ENCODE measurements at regions not wholly inside any gene's neighbourhood (a gene's known extent, or its start where the extent isn't known, plus 50 kb on each side); places are given as distances from the start of the nearest gene placed in this dataset.

DNA sequence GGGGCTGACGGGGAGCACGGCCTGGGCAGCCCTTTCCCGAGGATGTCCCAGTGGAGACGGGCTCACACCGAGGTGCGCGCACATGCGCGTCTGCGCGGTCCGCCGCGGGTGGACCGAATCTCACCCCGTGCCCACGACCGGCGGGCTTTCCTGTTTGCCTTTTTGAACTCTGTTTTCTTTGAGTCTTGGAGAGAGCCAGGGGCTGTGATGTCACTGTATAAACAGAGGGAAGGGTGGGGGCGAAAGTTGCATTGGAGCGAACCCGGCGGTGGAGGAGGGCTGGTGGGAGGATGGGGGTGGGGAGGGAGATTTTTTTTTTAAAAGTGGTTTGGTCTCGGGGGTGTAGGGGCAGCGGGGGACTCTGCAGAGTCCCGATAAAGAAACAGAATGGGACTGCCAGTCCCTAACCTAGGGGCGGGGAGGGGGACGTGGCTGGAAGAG is 141.2 kb upstream of the CTAGE1 start:
- H3K4me3 ChIP-seq (ENCODE audit: control insufficient read depth in 1 of 2, extremely low read depth in 1 of 2, low read length in 1 of 2): no peak overlapping the region
- no peaks in the 10 kb centered on the region for H3K36me3 ChIP-seq (ENCODE audit: control insufficient read depth in 2 of 2, extremely low read depth in 1 of 2, insufficient read depth in 1 of 2, low read length in 1 of 2)
- peaks cover 5 to 10% (median 7%) of the 10 kb centered on the region in 3 donors for H3K4me1 Mint-ChIP-seq
- no peaks in the 10 kb centered on the region for H3K9me3 Mint-ChIP-seq
- H3K27ac Mint-ChIP-seq: no peak overlapping the region
- peaks cover 14 to 18% of the 10 kb centered on the region in 2 experiments for H3K27me3 ChIP-seq (replicated peaks in 1 of 2; ENCODE audit: control insufficient read depth in 2 of 2, extremely low read depth in 1 of 2, insufficient read depth in 2 of 2, low read length in 1 of 2)
- H3K27me3 Mint-ChIP-seq: peaks cover 40 to 45% of the 10 kb centered on the region in 2 donors
- peaks cover 0 to 15% of the 10 kb centered on the region in 2 experiments for H3K4me1 ChIP-seq (ENCODE audit: control insufficient read depth in 1 of 2, extremely low read depth in 1 of 2, insufficient read depth in 2 of 2, low read length in 2 of 2)
- no peak for ATAC-seq (replicated peaks in 1 of 4)
- H3K27ac ChIP-seq (ENCODE audit: low read length): no peak overlapping the region
- ChIA-PET CTCF (interaction anchor here in 1 of 2 donors (0.7 kb wide), 1 partner anchor 321 kb away, joined by 5 read pairs; no protein-coding TSS in a partner anchor), POLR2A (no interaction called here)
- peak overlapping the region in 2 of 3 donors; percentile 4 to 35 for H3K4me3 Mint-ChIP-seq
- 9% methylated on average over 24 of the region's 28 CpGs for WGBS (ENCODE audit: insufficient coverage)
- H3K36me3 Mint-ChIP-seq: no peaks in the 10 kb centered on the region
- DNase-seq: no peak
- no peaks in the 10 kb centered on the region for H3K9me3 ChIP-seq

DNA sequence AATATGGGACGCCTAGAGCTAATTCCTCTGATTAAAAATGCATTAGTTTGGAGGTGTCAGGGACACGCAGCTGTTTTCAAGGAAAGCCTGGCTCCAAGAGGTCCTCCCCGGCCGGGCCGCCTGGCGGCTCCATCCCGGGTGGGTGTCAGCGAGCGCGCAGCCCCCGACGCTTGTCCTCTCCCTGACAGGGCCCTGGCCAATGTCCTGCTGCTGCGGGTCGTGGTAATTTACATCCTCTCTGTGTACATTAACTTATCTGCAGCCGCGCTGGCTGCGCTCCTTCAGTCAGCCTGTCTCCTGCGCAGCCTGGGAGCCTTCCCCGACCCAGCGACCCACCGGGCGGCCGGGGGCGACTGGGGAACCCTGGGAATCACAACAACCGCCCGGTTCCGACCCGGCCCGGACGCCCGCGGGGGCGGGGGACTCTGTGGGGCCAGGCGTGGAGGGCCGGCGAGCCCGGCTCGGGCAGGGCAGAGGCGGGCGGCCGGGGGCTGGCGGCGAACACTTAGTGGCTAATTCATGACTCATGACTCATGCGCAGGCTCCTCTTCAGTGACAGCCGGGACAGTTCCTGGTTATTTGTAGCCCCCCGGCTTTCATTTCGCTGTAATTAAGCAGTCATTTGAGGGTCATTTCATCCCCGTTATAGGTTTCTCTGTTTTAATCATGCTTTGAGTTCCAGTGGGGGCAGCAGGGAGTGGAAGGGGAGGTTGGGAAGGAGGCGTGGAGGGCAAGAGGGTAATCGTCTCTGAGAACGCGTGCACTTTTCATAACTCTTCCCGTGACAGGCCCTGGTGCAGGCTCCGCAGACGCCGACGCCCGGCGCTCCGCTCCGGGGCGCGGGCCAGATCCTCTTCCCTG is 141.9 kb upstream of the CTAGE1 start:
- no peak overlapping the region for H3K27ac ChIP-seq (ENCODE audit: low read length)
- Mint-ChIP-seq H3K27ac (no peak overlapping the region), H3K27me3 (peaks cover 42 to 46% of the 10 kb centered on the region in 2 donors), H3K9me3 (no peaks in the 10 kb centered on the region), H3K4me1 (peaks cover 5 to 10% (median 7%) of the 10 kb centered on the region in 3 donors), H3K36me3 (no peaks in the 10 kb centered on the region), H3K4me3 (peak overlapping the region; percentile 56 to 65 (median 59))
- WGBS (ENCODE audit: insufficient coverage): 3% methylated on average over 61 of the region's 63 CpGs
- ATAC-seq (replicated peaks in 1 of 4) (peak in 3 of 4 experiments; percentile 18 to 42 (median 33)), DNase-seq (peak in 6 of 35 experiments; percentile 0 to 26 (median 4))
- H3K9me3 ChIP-seq: no peaks in the 10 kb centered on the region
- POLR2A ChIA-PET: no interaction called here
- peak overlapping the region in 1 of 2 donors; percentile 24 for H3K4me3 ChIP-seq (ENCODE audit: control insufficient read depth in 1 of 2, extremely low read depth in 1 of 2, low read length in 1 of 2)
- no peaks in the 10 kb centered on the region for H3K36me3 ChIP-seq (ENCODE audit: control insufficient read depth in 2 of 2, extremely low read depth in 1 of 2, insufficient read depth in 1 of 2, low read length in 1 of 2)
- CTCF ChIA-PET: interaction anchor here (0.5 to 0.7 kb wide), 2 partner anchors 321 to 443 kb away, joined by 3 to 5 read pairs; no protein-coding TSS in a partner anchor
- H3K4me1 ChIP-seq (ENCODE audit: control insufficient read depth in 1 of 2, extremely low read depth in 1 of 2, insufficient read depth in 2 of 2, low read length in 2 of 2): peaks cover 0 to 15% of the 10 kb centered on the region in 2 experiments
- peaks cover 14 to 21% of the 10 kb centered on the region in 2 experiments for H3K27me3 ChIP-seq (replicated peaks in 1 of 2; ENCODE audit: control insufficient read depth in 2 of 2, extremely low read depth in 1 of 2, insufficient read depth in 2 of 2, low read length in 1 of 2)

DNA sequence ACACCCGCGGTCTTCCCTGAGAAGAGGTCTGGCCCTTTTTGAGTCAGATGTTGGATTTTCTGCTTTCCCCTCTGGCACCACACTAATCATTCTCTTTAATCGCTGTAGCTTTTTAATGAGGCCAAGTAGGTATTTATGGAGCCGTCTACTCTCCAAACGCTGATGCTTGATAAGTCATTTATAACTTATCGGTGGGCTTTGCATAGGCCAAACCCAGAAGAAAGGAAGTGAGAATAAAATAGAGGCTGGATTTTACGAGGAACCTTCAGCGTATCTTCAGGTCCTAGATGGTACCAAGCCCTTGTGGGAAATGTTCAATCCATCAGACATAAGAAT is 142.5 kb upstream of the CTAGE1 start:
- H3K36me3 ChIP-seq (ENCODE audit: control insufficient read depth in 2 of 2, extremely low read depth in 1 of 2, insufficient read depth in 1 of 2, low read length in 1 of 2): no peaks in the 10 kb centered on the region
- ATAC-seq (replicated peaks in 1 of 4): no peak
- peaks cover 0 to 15% of the 10 kb centered on the region in 2 experiments for H3K4me1 ChIP-seq (ENCODE audit: control insufficient read depth in 1 of 2, extremely low read depth in 1 of 2, insufficient read depth in 2 of 2, low read length in 2 of 2)
- H3K27ac Mint-ChIP-seq: no peak overlapping the region
- POLR2A ChIA-PET: no interaction called here
- H3K9me3 ChIP-seq: no peaks in the 10 kb centered on the region
- WGBS (ENCODE audit: insufficient coverage): 0% methylated on average over 1 of the region's 8 CpGs
- DNase-seq: no peak
- H3K4me3 Mint-ChIP-seq: peak overlapping the region; percentile 56 to 65 (median 59)
- H3K27me3 Mint-ChIP-seq: peaks cover 45 to 47% of the 10 kb centered on the region in 2 donors
- no peaks in the 10 kb centered on the region for H3K9me3 Mint-ChIP-seq
- CTCF ChIA-PET: interaction anchor here in 1 of 2 donors (0.7 kb wide), 1 partner anchor 645 kb away, joined by 3 read pairs; no protein-coding TSS in a partner anchor
- H3K4me1 Mint-ChIP-seq: peaks cover 5 to 10% (median 7%) of the 10 kb centered on the region in 3 donors
- peaks cover 14 to 24% of the 10 kb centered on the region in 2 experiments for H3K27me3 ChIP-seq (replicated peaks in 1 of 2; ENCODE audit: control insufficient read depth in 2 of 2, extremely low read depth in 1 of 2, insufficient read depth in 2 of 2, low read length in 1 of 2)
- no peak overlapping the region for H3K27ac ChIP-seq (ENCODE audit: low read length)
- peak overlapping the region in 1 of 2 donors; percentile 24 for H3K4me3 ChIP-seq (ENCODE audit: control insufficient read depth in 1 of 2, extremely low read depth in 1 of 2, low read length in 1 of 2)
- H3K36me3 Mint-ChIP-seq: no peaks in the 10 kb centered on the region

DNA sequence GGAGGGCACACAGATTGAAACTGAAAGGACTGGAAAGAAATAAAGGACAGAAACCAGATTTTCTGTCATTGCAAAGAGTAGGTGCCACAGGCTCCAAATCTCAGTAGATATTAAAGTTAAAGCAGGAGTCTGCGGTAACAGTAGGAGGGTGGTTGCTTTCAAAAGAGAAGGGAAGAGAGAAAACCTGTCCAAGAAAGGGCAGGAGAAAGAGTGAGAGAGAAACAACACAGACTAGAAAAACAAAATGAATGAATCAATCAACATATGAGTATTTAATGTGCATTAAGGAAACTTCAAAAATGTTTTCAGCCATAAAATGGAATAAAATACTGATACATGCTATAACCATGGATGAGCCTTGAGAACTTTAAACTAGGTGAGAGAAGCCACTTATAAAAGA is 143.1 kb upstream of the CTAGE1 start:
- no peaks in the 10 kb centered on the region for H3K9me3 Mint-ChIP-seq

DNA sequence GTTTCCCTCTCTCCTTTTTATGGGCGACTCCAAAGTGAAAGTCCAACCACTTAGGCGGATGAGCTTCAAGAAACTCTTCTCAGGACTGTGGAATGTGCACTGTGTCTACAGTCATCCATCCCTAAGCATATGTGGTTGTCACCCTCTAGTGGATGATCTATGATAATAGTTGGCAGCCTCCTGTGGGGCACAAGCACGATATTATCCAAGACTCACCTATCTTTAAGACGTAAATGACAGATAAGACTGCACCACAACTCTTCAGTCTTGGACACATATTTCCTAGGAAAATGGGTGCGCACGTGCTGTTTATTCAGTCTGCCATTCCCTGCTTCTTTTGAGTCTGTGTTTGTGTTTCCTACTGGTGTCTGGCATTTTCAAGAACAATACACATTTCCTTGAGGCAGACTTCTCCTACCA is 145.5 kb upstream of the CTAGE1 start:
- H3K4me3 Mint-ChIP-seq: no peak overlapping the region
- no peaks in the 10 kb centered on the region for H3K36me3 Mint-ChIP-seq
- ChIA-PET CTCF (interaction anchor here in 1 of 2 donors (1.0 kb wide), 1 partner anchor 393 kb away, joined by 3 read pairs; no protein-coding TSS in a partner anchor), POLR2A (no interaction called here)
- no peaks in the 10 kb centered on the region for H3K9me3 Mint-ChIP-seq
- H3K9me3 ChIP-seq: no peaks in the 10 kb centered on the region
- 15% methylated on average over 2 of the region's 6 CpGs for WGBS (ENCODE audit: insufficient coverage)
- H3K36me3 ChIP-seq (ENCODE audit: control insufficient read depth in 2 of 2, extremely low read depth in 1 of 2, insufficient read depth in 1 of 2, low read length in 1 of 2): no peaks in the 10 kb centered on the region
- H3K27ac Mint-ChIP-seq: no peak overlapping the region
- peaks cover 5 to 10% (median 7%) of the 10 kb centered on the region in 3 donors for H3K4me1 Mint-ChIP-seq
- no peak overlapping the region for H3K4me3 ChIP-seq (ENCODE audit: control insufficient read depth in 1 of 2, extremely low read depth in 1 of 2, low read length in 1 of 2)
- H3K27me3 Mint-ChIP-seq: peaks cover 34 to 41% of the 10 kb centered on the region in 2 donors
- DNase-seq (peak in 2 of 35 experiments; percentile 7 to 65), ATAC-seq (replicated peaks in 1 of 4) (peak; percentile 46 to 68 (median 54))
- peaks cover 17 to 18% of the 10 kb centered on the region in 2 experiments for H3K27me3 ChIP-seq (replicated peaks in 1 of 2; ENCODE audit: control insufficient read depth in 2 of 2, extremely low read depth in 1 of 2, insufficient read depth in 2 of 2, low read length in 1 of 2)
- no peak overlapping the region for H3K27ac ChIP-seq (ENCODE audit: low read length)
- peaks cover 0 to 15% of the 10 kb centered on the region in 2 experiments for H3K4me1 ChIP-seq (ENCODE audit: control insufficient read depth in 1 of 2, extremely low read depth in 1 of 2, insufficient read depth in 2 of 2, low read length in 2 of 2)

More for the DNA sequence above, 143.1 kb upstream of the CTAGE1 start:
- Histone ChIP-seq H3K36me3 (ENCODE audit: control insufficient read depth in 2 of 2, extremely low read depth in 1 of 2, insufficient read depth in 1 of 2, low read length in 1 of 2) (no peaks in the 10 kb centered on the region), H3K9me3 (no peaks in the 10 kb centered on the region), H3K4me3 (ENCODE audit: control insufficient read depth in 1 of 2, extremely low read depth in 1 of 2, low read length in 1 of 2) (no peak overlapping the region), H3K4me1 (ENCODE audit: control insufficient read depth in 1 of 2, extremely low read depth in 1 of 2, insufficient read depth in 2 of 2, low read length in 2 of 2) (peaks cover 0 to 15% of the 10 kb centered on the region in 2 experiments), H3K27ac (ENCODE audit: low read length) (no peak overlapping the region), H3K27me3 (replicated peaks in 1 of 2; ENCODE audit: control insufficient read depth in 2 of 2, extremely low read depth in 1 of 2, insufficient read depth in 2 of 2, low read length in 1 of 2) (peaks cover 14 to 24% of the 10 kb centered on the region in 2 experiments)
- H3K4me1 Mint-ChIP-seq: peaks cover 5 to 10% (median 7%) of the 10 kb centered on the region in 3 donors
- ATAC-seq (replicated peaks in 1 of 4) (no peak), DNase-seq (no peak)
- peaks cover 48 to 50% of the 10 kb centered on the region in 2 donors for H3K27me3 Mint-ChIP-seq
- POLR2A ChIA-PET: no interaction called here
- CTCF ChIA-PET: interaction anchor here in 1 of 2 donors (0.7 to 1.0 kb wide), 2 partner anchors 278 to 646 kb away, joined by 3 to 4 read pairs; no protein-coding TSS in a partner anchor
- no CpG with 5 or more reads among the region's 1 CpG for WGBS (ENCODE audit: insufficient coverage)
- H3K4me3 Mint-ChIP-seq: no peak overlapping the region
- no peak overlapping the region for H3K27ac Mint-ChIP-seq
- no peaks in the 10 kb centered on the region for H3K36me3 Mint-ChIP-seq

DNA sequence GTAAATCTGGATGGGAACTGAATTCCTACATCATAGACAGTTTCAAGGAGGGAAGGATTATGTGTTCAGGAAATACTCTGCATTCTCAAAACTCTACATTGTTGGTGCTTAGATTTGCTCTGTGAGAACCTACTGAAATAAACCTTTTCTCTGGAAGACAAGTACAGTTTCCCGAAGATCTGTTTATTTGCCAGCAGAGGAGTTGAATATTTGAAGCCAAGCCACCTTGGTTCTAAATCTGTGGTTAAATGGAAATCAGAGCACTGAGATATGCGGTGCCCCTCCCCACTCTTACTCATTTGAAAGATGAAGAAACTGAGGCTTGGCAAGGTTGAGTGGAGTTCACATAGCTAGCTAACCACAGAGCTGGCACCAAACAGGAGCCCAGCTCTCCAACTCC is 146.3 kb upstream of the CTAGE1 start:
- Histone ChIP-seq H3K36me3 (ENCODE audit: control insufficient read depth in 2 of 2, extremely low read depth in 1 of 2, insufficient read depth in 1 of 2, low read length in 1 of 2) (no peaks in the 10 kb centered on the region), H3K27me3 (replicated peaks in 1 of 2; ENCODE audit: control insufficient read depth in 2 of 2, extremely low read depth in 1 of 2, insufficient read depth in 2 of 2, low read length in 1 of 2) (peaks cover 14 to 18% of the 10 kb centered on the region in 2 experiments), H3K4me1 (ENCODE audit: control insufficient read depth in 1 of 2, extremely low read depth in 1 of 2, insufficient read depth in 2 of 2, low read length in 2 of 2) (peaks cover 0 to 12% of the 10 kb centered on the region in 2 experiments), H3K9me3 (no peaks in the 10 kb centered on the region), H3K27ac (ENCODE audit: low read length) (no peak overlapping the region), H3K4me3 (ENCODE audit: control insufficient read depth in 1 of 2, extremely low read depth in 1 of 2, low read length in 1 of 2) (no peak overlapping the region)
- POLR2A ChIA-PET: no interaction called here
- Mint-ChIP-seq H3K4me3 (no peak overlapping the region), H3K27me3 (peaks cover 34 to 40% of the 10 kb centered on the region in 2 donors), H3K36me3 (no peaks in the 10 kb centered on the region), H3K4me1 (peaks cover 5 to 10% (median 6%) of the 10 kb centered on the region in 3 donors), H3K9me3 (peaks cover 0 to 1% (median 0%) of the 10 kb centered on the region in 3 donors), H3K27ac (no peak overlapping the region)
- ATAC-seq (replicated peaks in 1 of 4): no peak
- DNase-seq: no peak
- CTCF ChIA-PET: no interaction called here
- WGBS (ENCODE audit: insufficient coverage): no CpG with 5 or more reads among the region's 2 CpGs
